A673 (cell line): ENCODE measurements at regions not wholly inside any gene's neighbourhood (a gene's known extent, or its start where the extent isn't known, plus 50 kb on each side); places are given as distances from the start of the nearest gene placed in this dataset.

ENCODE experiments used
- BruUV-seq: library from RNA; stranded (reverse); fragments of 400-500 nt; replicated peaks from 2 replicates; lab custom pipeline; 2021; lab: Mats Ljungman, UMichigan
- CTCF ChIA-PET: fragments of 300-600 bp; sonication (Branson Sonifier 250); formaldehyde crosslinking; loops from one replicate; lab custom pipeline; 2022; ENCODE audit warnings: antibody characterized with exemption; lab: Charles Lee
- POLR2A ChIA-PET: fragments of 300-600 bp; sonication (Branson Sonifier 250); formaldehyde crosslinking; loops from one replicate; lab custom pipeline; 2022; ENCODE audit warnings: antibody characterized with exemption; ENCODE audit not compliant: low non-redundant PET; lab: Charles Lee
- DNase-seq: peaks from one replicate; pipeline ENCODE4 v3.0.0-alpha.2; 2015; ENCODE audit warnings: low spot score
- H3K27ac ChIP-seq: fragments of 200-600 bp; sonication (generic); 2 replicates; pipeline ENCODE4 v1.5.1; 2016; ENCODE audit warnings: mixed run types, low read depth, mild to moderate bottlenecking, mixed read lengths, antibody characterized with exemption, low read length; ENCODE audit not compliant: poor library complexity, severe bottlenecking
- H3K27me3 ChIP-seq: fragments of 200-600 bp; sonication (generic); replicated peaks from 2 replicates; pipeline ENCODE4 v1.6.1; 2017; ENCODE audit warnings: mixed run types, low read depth, mild to moderate bottlenecking, mixed read lengths, antibody characterized with exemption, low read length; ENCODE audit not compliant: insufficient read depth, poor library complexity
- H3K36me3 ChIP-seq: fragments of 200-600 bp; sonication (generic); 2 replicates; pipeline ENCODE4 v1.6.1; 2016; ENCODE audit warnings: mixed run types, mild to moderate bottlenecking, mixed read lengths, antibody characterized with exemption, low read length; ENCODE audit not compliant: insufficient read depth, poor library complexity, severe bottlenecking
- H3K4me1 ChIP-seq: fragments of 200-600 bp; sonication (generic); 2 replicates; pipeline ENCODE4 v1.6.1; 2017; ENCODE audit warnings: mixed run types, mild to moderate bottlenecking, mixed read lengths, antibody characterized with exemption, low read length; ENCODE audit not compliant: insufficient read depth, poor library complexity, severe bottlenecking
- H3K4me3 ChIP-seq: fragments of 200-600 bp; sonication (generic); 2 replicates; pipeline ENCODE4 v1.5.1; 2016; ENCODE audit warnings: low read depth, mixed run types, mild to moderate bottlenecking, mixed read lengths, low read length; ENCODE audit not compliant: poor library complexity, severe bottlenecking
- H3K9me3 ChIP-seq: fragments of 200-600 bp; sonication (generic); 2 replicates; pipeline ENCODE4 v1.6.1; 2016; ENCODE audit warnings: mixed run types, low read depth, mild to moderate bottlenecking, mixed read lengths, antibody characterized with exemption, low read length; ENCODE audit not compliant: poor library complexity, severe bottlenecking
- CTCF ChIP-seq: fragments of 300-800, 200-600 bp; sonication (generic); conservative IDR thresholded peaks from 2 replicates; pipeline ENCODE4 v1.5.1; 2017; ENCODE audit warnings: low read depth, mild to moderate bottlenecking, antibody characterized with exemption, low read length, moderate library complexity, mixed read lengths
- EZH2 ChIP-seq: fragments of 200-600 bp; sonication (generic); IDR thresholded peaks from 2 replicates; pipeline ENCODE4 v1.6.1; 2017; ENCODE audit warnings: borderline replicate concordance, low read depth, mild to moderate bottlenecking, mixed read lengths, antibody characterized with exemption, low read length; ENCODE audit not compliant: poor library complexity, severe bottlenecking
- intact Hi-C: fragments of 100-400 bp; cut with micrococcal nuclease; formaldehyde crosslinking; loops from one replicate; pipeline ENCODE4 v1.10.0; 2022; ENCODE audit not compliant: unreplicated experiment

GRCh38 chr5:138637256-138637655 lies 62.1 kb upstream of the HSPA9 start:
- ChIA-PET POLR2A (no interaction called here), CTCF (no interaction called here)
- Histone ChIP-seq H3K36me3 (no peaks in the 10 kb centered on the region), H3K27me3 (no peaks in the 10 kb centered on the region), H3K27ac (no peak overlapping the region), H3K4me3 (no peak overlapping the region), H3K4me1 (no peaks in the 10 kb centered on the region), H3K9me3 (no peaks in the 10 kb centered on the region)
- intact Hi-C loops = no loop called here
- TF ChIP-seq CTCF = no peak
- no peak for TF ChIP-seq EZH2
- BruUV-seq = no TSS peak
- no peak for DNase-seq

- H3K9me3 ChIP-seq = no peaks in the 10 kb centered on the region
- no peak overlapping the region for H3K4me3 ChIP-seq
- intact Hi-C loops = no loop called here
- POLR2A ChIA-PET = no interaction called here
- DNase-seq = no peak
- CTCF ChIA-PET = interaction anchor here (0.6 kb wide), 1 partner anchor 766 kb away, joined by 4 read pairs; no protein-coding TSS in a partner anchor
- TF ChIP-seq CTCF (no peak), EZH2 (no peak)
- H3K27ac ChIP-seq = no peak overlapping the region
- no peaks in the 10 kb centered on the region for H3K27me3 ChIP-seq
- no peaks in the 10 kb centered on the region for H3K36me3 ChIP-seq
- no TSS peak for BruUV-seq
- H3K4me1 ChIP-seq = no peaks in the 10 kb centered on the region
Measured at GRCh38 chr5:138636398-138636944, 61.3 kb upstream of the HSPA9 start.

GRCh38 chr5:138635708-138636107 lies 60.5 kb upstream of the HSPA9 start:
- no peak for DNase-seq
- BruUV-seq = no TSS peak
- H3K27ac ChIP-seq = no peak overlapping the region
- no peaks in the 10 kb centered on the region for H3K27me3 ChIP-seq
- intact Hi-C loops = no loop called here
- ChIA-PET POLR2A (no interaction called here), CTCF (interaction anchor here (0.6 kb wide), 1 partner anchor 767 kb away, joined by 4 read pairs; no protein-coding TSS in a partner anchor)
- TF ChIP-seq CTCF = no peak
- no peak for TF ChIP-seq EZH2
- no peaks in the 10 kb centered on the region for H3K36me3 ChIP-seq
- H3K9me3 ChIP-seq = no peaks in the 10 kb centered on the region
- H3K4me3 ChIP-seq = no peak overlapping the region
- H3K4me1 ChIP-seq = no peaks in the 10 kb centered on the region
